ENCODE measurements at regions not wholly inside any gene's neighbourhood (a gene's known extent, or its start where the extent isn't known, plus 50 kb on each side); places are given as distances from the start of the nearest gene placed in this dataset.

DNA sequence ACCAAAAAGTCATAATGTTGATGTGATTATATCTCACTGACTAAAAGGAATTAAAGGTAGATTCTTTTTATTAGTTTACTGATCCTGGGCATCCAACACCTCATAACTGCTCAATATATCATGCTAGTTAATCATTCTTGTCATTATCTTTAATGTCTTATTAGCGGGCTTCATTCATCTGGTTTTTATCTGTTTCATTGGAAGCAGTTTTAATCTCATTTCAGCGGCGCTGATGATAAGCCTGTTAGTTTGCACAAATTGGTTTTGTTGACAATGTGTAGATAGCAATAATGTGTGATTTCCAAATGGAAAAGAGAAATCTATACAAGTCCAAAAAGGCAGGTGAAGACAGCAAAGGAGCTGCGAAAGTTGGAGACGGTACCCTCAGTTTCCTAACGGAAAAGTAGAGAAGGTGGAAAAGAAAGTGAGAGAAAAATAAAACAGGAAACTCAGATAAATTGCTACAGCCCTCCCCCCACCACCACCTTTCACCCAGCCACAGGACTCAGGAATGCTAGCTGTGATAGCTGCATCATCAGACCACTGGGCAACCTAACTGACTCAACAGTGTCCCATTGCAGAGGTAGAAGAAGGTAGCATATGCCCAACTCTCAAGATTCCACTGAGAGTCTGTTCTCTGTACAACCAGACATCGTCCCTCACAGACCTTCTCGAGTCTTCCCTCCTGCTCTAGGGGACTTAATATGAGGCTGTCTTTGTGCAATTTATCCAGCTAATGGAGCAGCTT, 241.7 kb upstream of the CAMK1G start:
- no peak overlapping the region for H3K27ac ChIP-seq
- 86 to 87% methylated on average over 8 of the region's 8 CpGs for WGBS, 2 donors (ENCODE audit: low coverage in 1 of 2)
- TF ChIP-seq, protein P1, sequence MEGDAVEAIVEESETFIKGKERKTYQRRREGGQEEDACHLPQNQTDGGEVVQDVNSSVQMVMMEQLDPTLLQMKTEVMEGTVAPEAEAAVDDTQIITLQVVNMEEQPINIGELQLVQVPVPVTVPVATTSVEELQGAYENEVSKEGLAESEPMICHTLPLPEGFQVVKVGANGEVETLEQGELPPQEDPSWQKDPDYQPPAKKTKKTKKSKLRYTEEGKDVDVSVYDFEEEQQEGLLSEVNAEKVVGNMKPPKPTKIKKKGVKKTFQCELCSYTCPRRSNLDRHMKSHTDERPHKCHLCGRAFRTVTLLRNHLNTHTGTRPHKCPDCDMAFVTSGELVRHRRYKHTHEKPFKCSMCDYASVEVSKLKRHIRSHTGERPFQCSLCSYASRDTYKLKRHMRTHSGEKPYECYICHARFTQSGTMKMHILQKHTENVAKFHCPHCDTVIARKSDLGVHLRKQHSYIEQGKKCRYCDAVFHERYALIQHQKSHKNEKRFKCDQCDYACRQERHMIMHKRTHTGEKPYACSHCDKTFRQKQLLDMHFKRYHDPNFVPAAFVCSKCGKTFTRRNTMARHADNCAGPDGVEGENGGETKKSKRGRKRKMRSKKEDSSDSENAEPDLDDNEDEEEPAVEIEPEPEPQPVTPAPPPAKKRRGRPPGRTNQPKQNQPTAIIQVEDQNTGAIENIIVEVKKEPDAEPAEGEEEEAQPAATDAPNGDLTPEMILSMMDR (IDR thresholded peaks at IDR 0.05), result no peak
- TF ChIP-seq EP300 (IDR thresholded peaks at IDR 0.05; ENCODE audit: low read depth) (no peak), POLR2A (IDR thresholded peaks at IDR 0.05) (no peak), POLR2AphosphoS5 (IDR thresholded peaks at IDR 0.05) (no peak)
- in situ Hi-C loops (cut with MboI; ENCODE audit: low pct_ligation_motif_present in 1 of 4, low pct_unique_long_range_greater_than_20kb in 1 of 4, low sequenced_read_pairs in 3 of 4) (no loop called here), intact Hi-C loops (cut with DNase I; ENCODE audit: low total_unique reads) (loop anchor here (10.0 kb wide), 1 partner anchor 137 kb away; no protein-coding TSS in a partner anchor)
- no peaks in the 10 kb centered on the region for H3K27me3 ChIP-seq
- no peak for DNase-seq
- H3K9me3 ChIP-seq, result no peaks in the 10 kb centered on the region
- H3K4me3 ChIP-seq, result no peak overlapping the region
- H3K4me1 ChIP-seq, result peaks cover 0 to 4% (median 0%) of the 10 kb centered on the region in 4 donors
- H3K36me3 ChIP-seq, result no peaks in the 10 kb centered on the region

DNA sequence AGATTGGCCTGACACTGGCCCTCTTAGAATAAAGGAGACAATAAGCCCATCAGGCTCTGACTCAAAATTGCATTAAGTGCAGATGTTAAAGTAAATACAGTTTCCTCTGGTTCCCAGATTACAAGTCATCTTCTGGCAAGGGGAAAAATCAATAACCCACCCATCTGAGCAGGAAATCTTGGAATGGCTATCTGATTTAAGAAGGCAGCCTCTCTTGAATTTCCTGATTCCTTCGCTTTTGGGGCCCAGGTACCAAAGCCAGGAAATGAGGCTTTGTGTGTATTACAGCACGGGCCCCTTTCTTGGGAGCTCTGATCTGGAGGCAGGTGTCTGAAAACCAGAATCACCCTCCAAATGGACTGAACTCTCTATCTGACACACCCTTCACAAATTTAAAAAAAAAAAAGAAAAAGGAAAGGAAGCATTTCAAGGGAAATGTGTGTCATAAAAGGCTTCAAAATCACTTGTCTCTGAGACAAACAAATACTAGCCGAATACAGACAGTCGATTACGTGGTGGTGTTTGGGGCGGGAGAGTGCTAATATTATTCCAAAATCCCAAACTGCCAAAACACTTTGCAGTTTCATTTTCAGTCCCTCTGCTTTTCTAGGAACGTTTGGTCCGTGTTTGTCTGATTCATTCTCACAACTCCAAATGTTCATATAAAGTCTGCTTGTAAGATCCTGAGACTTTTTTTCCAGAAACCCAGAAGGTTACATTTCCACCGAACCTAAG, 240.9 kb upstream of the CAMK1G start:
- DNase-seq, result no peak
- Histone ChIP-seq H3K9me3 (no peaks in the 10 kb centered on the region), H3K4me3 (no peak overlapping the region), H3K27me3 (no peaks in the 10 kb centered on the region), H3K27ac (no peak overlapping the region), H3K36me3 (no peaks in the 10 kb centered on the region), H3K4me1 (peaks cover 0 to 4% (median 0%) of the 10 kb centered on the region in 4 donors)
- intact Hi-C loops (cut with DNase I; ENCODE audit: low total_unique reads) (loop anchor here (10.0 kb wide), 1 partner anchor 138 kb away; no protein-coding TSS in a partner anchor), in situ Hi-C loops (cut with MboI; ENCODE audit: low pct_ligation_motif_present in 1 of 4, low pct_unique_long_range_greater_than_20kb in 1 of 4, low sequenced_read_pairs in 3 of 4) (no loop called here)
- 34 to 45% methylated on average over 8 to 9 of the region's 9 CpGs for WGBS, 2 donors (ENCODE audit: low coverage in 1 of 2)
- no peak for TF ChIP-seq POLR2AphosphoS5 (IDR thresholded peaks at IDR 0.05)
- no peak for TF ChIP-seq EP300 (IDR thresholded peaks at IDR 0.05; ENCODE audit: low read depth)
- TF ChIP-seq, protein P1 (IDR thresholded peaks at IDR 0.05), result no peak
- TF ChIP-seq POLR2A (IDR thresholded peaks at IDR 0.05), result no peak

DNA sequence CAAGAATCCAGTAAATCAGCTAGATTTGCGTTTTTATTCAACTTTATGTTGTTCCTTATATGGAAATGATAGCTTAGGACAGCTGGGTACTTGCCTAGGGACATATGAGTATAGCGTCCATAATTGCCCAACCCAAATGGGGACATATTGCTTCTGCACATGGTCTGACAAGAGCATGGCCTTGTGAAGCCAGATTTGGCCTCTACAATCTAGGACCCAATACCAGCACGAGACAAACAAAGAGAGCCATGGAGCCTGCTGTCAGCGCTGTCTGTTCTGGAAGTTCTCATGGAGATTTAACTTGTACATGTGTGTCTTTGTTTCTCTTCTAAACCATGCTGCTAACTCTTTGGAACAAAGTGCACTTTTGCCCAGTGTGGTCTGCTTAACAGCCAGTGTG, 240.0 kb upstream of the CAMK1G start:
- no peaks in the 10 kb centered on the region for H3K36me3 ChIP-seq
- in situ Hi-C loops (cut with MboI; ENCODE audit: low pct_ligation_motif_present in 1 of 4, low pct_unique_long_range_greater_than_20kb in 1 of 4, low sequenced_read_pairs in 3 of 4) (no loop called here), intact Hi-C loops (cut with DNase I; ENCODE audit: low total_unique reads) (loop anchor here (10.0 kb wide), 1 partner anchor 139 kb away; no protein-coding TSS in a partner anchor)
- H3K4me1 ChIP-seq, result peaks cover 0 to 4% (median 0%) of the 10 kb centered on the region in 4 donors
- H3K4me3 ChIP-seq, result no peak overlapping the region
- no peaks in the 10 kb centered on the region for H3K9me3 ChIP-seq
- H3K27me3 ChIP-seq, result no peaks in the 10 kb centered on the region
- TF ChIP-seq POLR2A (IDR thresholded peaks at IDR 0.05) (no peak), EP300 (IDR thresholded peaks at IDR 0.05; ENCODE audit: low read depth) (no peak), POLR2AphosphoS5 (IDR thresholded peaks at IDR 0.05) (no peak)
- TF ChIP-seq, protein P1 (IDR thresholded peaks at IDR 0.05), result no peak
- no peak for DNase-seq
- whole genome bisulfite sequencing, 2 donors (ENCODE audit: low coverage in 1 of 2), result 80 to 86% methylated on average over 2 to 4 of the region's 4 CpGs
- no peak overlapping the region for H3K27ac ChIP-seq

DNA sequence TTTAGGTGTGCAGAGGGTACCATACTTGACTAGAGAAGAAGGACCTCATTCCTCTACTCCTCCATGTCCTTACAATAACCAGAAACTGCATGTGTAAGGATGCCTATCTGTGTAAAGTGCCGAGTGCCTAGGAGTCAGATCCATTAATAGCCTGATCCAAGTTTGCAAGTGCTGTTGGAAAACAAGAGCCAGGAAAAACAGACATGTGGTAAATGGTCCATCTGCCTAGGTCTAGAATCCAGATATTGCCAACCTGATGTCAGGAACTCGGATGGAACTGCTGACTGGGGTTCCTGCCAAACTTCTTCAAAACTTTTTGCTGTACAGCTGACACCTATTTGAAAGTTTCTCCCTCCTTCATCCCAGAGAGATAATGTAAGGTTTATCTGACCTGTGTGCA, 239.4 kb upstream of the CAMK1G start:
- WGBS, 2 donors (ENCODE audit: low coverage in 1 of 2), result 60 to 69% methylated on average over 1 to 2 of the region's 2 CpGs
- H3K27me3 ChIP-seq, result no peaks in the 10 kb centered on the region
- no peaks in the 10 kb centered on the region for H3K36me3 ChIP-seq
- DNase-seq, result no peak
- in situ Hi-C loops (cut with MboI; ENCODE audit: low pct_ligation_motif_present in 1 of 4, low pct_unique_long_range_greater_than_20kb in 1 of 4, low sequenced_read_pairs in 3 of 4), result no loop called here
- intact Hi-C loops (cut with DNase I; ENCODE audit: low total_unique reads), result loop anchor here (10.0 kb wide), 1 partner anchor 139 kb away; no protein-coding TSS in a partner anchor
- TF ChIP-seq POLR2A (IDR thresholded peaks at IDR 0.05) (no peak), EP300 (IDR thresholded peaks at IDR 0.05; ENCODE audit: low read depth) (no peak), POLR2AphosphoS5 (IDR thresholded peaks at IDR 0.05) (no peak)
- TF ChIP-seq, protein P1 (IDR thresholded peaks at IDR 0.05), result no peak
- H3K27ac ChIP-seq, result no peak overlapping the region
- H3K4me1 ChIP-seq, result peaks cover 0 to 4% (median 0%) of the 10 kb centered on the region in 4 donors
- H3K9me3 ChIP-seq, result no peaks in the 10 kb centered on the region
- H3K4me3 ChIP-seq, result no peak overlapping the region
